Common myeloid progenitor, CD34-positive (primary cell): ENCODE measurements at regions not wholly inside any gene's neighbourhood (a gene's known extent, or its start where the extent isn't known, plus 50 kb on each side); places are given as distances from the start of the nearest gene placed in this dataset.

Source experiments
- CTCF ChIA-PET: fragments of 350-600 bp; sonication (Branson Sonifier 250); formaldehyde crosslinking; loops from one replicate; lab custom pipeline; 2021; ENCODE audit warnings: antibody characterized with exemption; lab: Charles Lee
- POLR2A ChIA-PET: fragments of 350-600 bp; sonication (Branson Sonifier 250); formaldehyde crosslinking; loops from one replicate; lab custom pipeline; 2021; ENCODE audit warnings: antibody characterized with exemption; lab: Charles Lee
- DNase-seq, 3 donors: peaks; one replicate each; pipeline versions ENCODE4 v3.0.0 to v3.0.0-alpha.2; 2013
- H3K27ac ChIP-seq, 2 experiments: 1 replicate in 1 of 2; 2 replicates in 1 of 2; pipeline ENCODE4 v1.7.0; 2013; ENCODE audit warnings: inconsistent platforms in 2 of 2, low read length in 2 of 2, mild to moderate bottlenecking in 2 of 2, low read depth in 1 of 2, moderate library complexity in 1 of 2; ENCODE audit not compliant: severe bottlenecking in 2 of 2, insufficient read depth in 1 of 2, poor library complexity in 1 of 2
- H3K27me3 ChIP-seq, 5 experiments: replicated peaks in 2 of 5; 1 replicate in 3 of 5; 2 replicates in 2 of 5; pipeline versions ENCODE4 v1.6.1 to v1.7.0; 2013; ENCODE audit warnings: low read length in 4 of 5, mild to moderate bottlenecking in 2 of 5, moderate library complexity in 2 of 5, inconsistent platforms in 1 of 5; ENCODE audit not compliant: insufficient read depth in 5 of 5, control insufficient read depth in 4 of 5
- H3K36me3 ChIP-seq, 4 experiments: 1 replicate in 2 of 4; 2 replicates in 2 of 4; pipeline versions ENCODE4 v1.6.1 to v1.7.0; 2013; ENCODE audit warnings: low read length in 3 of 4, control low read depth in 1 of 4, mild to moderate bottlenecking in 1 of 4; ENCODE audit not compliant: control insufficient read depth in 4 of 4, insufficient read depth in 4 of 4
- H3K4me1 ChIP-seq, 4 experiments: 1 replicate in 3 of 4; 2 replicates in 1 of 4; pipeline versions ENCODE4 v1.6.1 to v1.7.1; 2013; ENCODE audit warnings: low read length in 3 of 4, mild to moderate bottlenecking in 3 of 4, control low read depth in 1 of 4, inconsistent platforms in 1 of 4, moderate library complexity in 1 of 4; ENCODE audit not compliant: control insufficient read depth in 4 of 4, insufficient read depth in 4 of 4; ENCODE audit errors: control extremely low read depth in 1 of 4
- H3K4me3 ChIP-seq, 7 experiments: 1 replicate in 4 of 7; 2 replicates in 3 of 7; pipeline versions ENCODE4 v1.5.1 to v1.7.0; 2013; ENCODE audit warnings: mild to moderate bottlenecking in 7 of 7, low read length in 6 of 7, moderate library complexity in 6 of 7, inconsistent platforms in 2 of 7, low read depth in 2 of 7, control low read depth in 1 of 7; ENCODE audit not compliant: insufficient read depth in 4 of 7, control insufficient read depth in 1 of 7; ENCODE audit errors: extremely low read depth in 1 of 7
- H3K9me3 ChIP-seq, 5 experiments: 1 replicate in 4 of 5; 2 replicates in 1 of 5; pipeline versions ENCODE4 v1.6.1 to v1.7.1; 2013; ENCODE audit warnings: low read length in 4 of 5, mild to moderate bottlenecking in 2 of 5, inconsistent platforms in 1 of 5, low read depth in 1 of 5, moderate library complexity in 1 of 5; ENCODE audit not compliant: control insufficient read depth in 4 of 5, insufficient read depth in 2 of 5; ENCODE audit errors: control extremely low read depth in 1 of 5
- WGBS: methylation state at CpG from one replicate; pipeline ENCODE4 v1.1.5; 2013; ENCODE audit not compliant: insufficient coverage; 5-methylcytosine and 5-hydroxymethylcytosine counted together

DNA sequence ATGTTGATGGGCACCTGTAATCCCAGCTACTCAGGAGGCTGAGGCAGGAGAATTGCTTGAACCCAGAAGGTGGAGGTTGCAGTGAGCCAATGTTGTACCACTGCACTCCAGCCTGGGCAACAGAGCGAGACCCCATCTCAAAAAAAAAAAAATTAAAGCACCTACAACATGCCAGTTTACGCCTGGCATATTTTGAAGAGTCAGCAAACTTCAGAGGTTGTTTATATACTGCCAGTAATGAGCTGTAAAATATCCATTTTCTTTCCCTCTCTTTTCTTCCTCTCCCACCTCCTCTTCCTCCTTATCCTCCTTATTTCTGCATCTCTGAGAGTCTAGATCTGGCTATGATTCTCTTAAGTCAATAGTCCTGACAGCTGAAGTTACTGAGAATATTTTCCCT lies 556.5 kb upstream of the LARGE1 start:
- Histone ChIP-seq H3K27me3 (no peaks in the 10 kb centered on the region), H3K4me1 (no peaks in the 10 kb centered on the region), H3K36me3 (no peaks in the 10 kb centered on the region), H3K9me3 (peaks cover 0 to 8% (median 3%) of the 10 kb centered on the region in 5 experiments), H3K27ac (no peak overlapping the region), H3K4me3 (no peak overlapping the region)
- no peak for DNase-seq
- ChIA-PET POLR2A (no interaction called here), CTCF (no interaction called here)
- WGBS, result no CpG with 5 or more reads among the region's 2 CpGs

- 100% methylated on average over 1 of the region's 3 CpGs for WGBS
Observed at GRCh38 chr22:34481090-34481489, 560.8 kb upstream of the LARGE1 start.

GRCh38 chr22:34486381-34486780 lies 566.1 kb upstream of the LARGE1 start:
- H3K27ac ChIP-seq, result no peak overlapping the region
- no peaks in the 10 kb centered on the region for H3K4me1 ChIP-seq
- CTCF ChIA-PET, result no interaction called here
- H3K36me3 ChIP-seq, result no peaks in the 10 kb centered on the region
- DNase-seq, result no peak
- WGBS, result no CpG with 5 or more reads among the region's 1 CpG
- H3K9me3 ChIP-seq, result peaks cover 0 to 4% (median under 1%) of the 10 kb centered on the region in 5 experiments
- POLR2A ChIA-PET, result no interaction called here
- no peaks in the 10 kb centered on the region for H3K27me3 ChIP-seq
- H3K4me3 ChIP-seq, result no peak overlapping the region

More at GRCh38 chr22:34481090-34481489, 560.8 kb upstream of the LARGE1 start:
- no peaks in the 10 kb centered on the region for H3K4me1 ChIP-seq
- no peak for DNase-seq
- no peaks in the 10 kb centered on the region for H3K27me3 ChIP-seq
- ChIA-PET POLR2A (no interaction called here), CTCF (no interaction called here)
- H3K27ac ChIP-seq, result no peak overlapping the region
- H3K9me3 ChIP-seq, result peaks cover 0 to 8% (median 3%) of the 10 kb centered on the region in 5 experiments
- no peak overlapping the region for H3K4me3 ChIP-seq
- no peaks in the 10 kb centered on the region for H3K36me3 ChIP-seq

DNA sequence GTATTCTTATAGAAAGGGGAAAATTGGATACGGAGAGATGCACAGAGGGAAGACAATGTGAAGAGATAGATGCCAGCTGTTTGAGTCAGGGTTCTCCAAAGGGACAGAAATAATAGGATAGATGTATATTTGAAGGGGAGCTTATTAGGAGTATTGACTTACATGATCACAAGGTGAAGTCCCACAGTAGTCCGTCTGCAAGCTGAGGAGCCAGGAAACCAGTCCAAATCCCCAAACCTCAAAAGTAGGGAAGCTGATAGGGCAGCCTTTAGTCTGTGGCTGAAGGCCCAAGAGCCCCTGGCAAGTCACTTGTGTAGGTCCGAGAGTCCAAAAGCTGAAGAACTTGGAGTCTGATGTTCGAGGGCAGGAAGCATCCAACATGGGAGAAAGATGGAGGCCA lies 569.6 kb upstream of the LARGE1 start:
- ChIA-PET POLR2A (no interaction called here), CTCF (no interaction called here)
- Histone ChIP-seq H3K4me1 (no peaks in the 10 kb centered on the region), H3K4me3 (no peak overlapping the region), H3K27me3 (no peaks in the 10 kb centered on the region), H3K9me3 (no peaks in the 10 kb centered on the region), H3K36me3 (no peaks in the 10 kb centered on the region), H3K27ac (no peak overlapping the region)
- WGBS, result 77% methylated on average over 4 of the region's 4 CpGs
- DNase-seq, result no peak

GRCh38 chr22:34490886-34491285 lies 570.6 kb upstream of the LARGE1 start:
- Histone ChIP-seq H3K4me3 (no peak overlapping the region), H3K4me1 (no peaks in the 10 kb centered on the region), H3K27me3 (no peaks in the 10 kb centered on the region), H3K9me3 (no peaks in the 10 kb centered on the region), H3K27ac (no peak overlapping the region), H3K36me3 (no peaks in the 10 kb centered on the region)
- POLR2A ChIA-PET, result no interaction called here
- no peak for DNase-seq
- CTCF ChIA-PET, result no interaction called here
- WGBS, result 100% methylated on average over 1 of the region's 2 CpGs

GRCh38 chr22:34493486-34493885 lies 572.5 kb upstream of the ISX start:
- Histone ChIP-seq H3K4me1 (no peaks in the 10 kb centered on the region), H3K9me3 (peaks cover 0 to 5% (median 0%) of the 10 kb centered on the region in 5 experiments), H3K4me3 (no peak overlapping the region), H3K27ac (no peak overlapping the region), H3K27me3 (no peaks in the 10 kb centered on the region), H3K36me3 (no peaks in the 10 kb centered on the region)
- CTCF ChIA-PET, result no interaction called here
- DNase-seq, result no peak
- POLR2A ChIA-PET, result no interaction called here
- WGBS, result 94% methylated on average over 2 of the region's 3 CpGs

GRCh38 chr22:34501366-34501965 lies 564.5 kb upstream of the ISX start:
- no peaks in the 10 kb centered on the region for H3K4me1 ChIP-seq
- ChIA-PET CTCF (no interaction called here), POLR2A (no interaction called here)
- H3K36me3 ChIP-seq, result no peaks in the 10 kb centered on the region
- no peak overlapping the region for H3K4me3 ChIP-seq
- H3K9me3 ChIP-seq, result peaks cover 0 to 5% (median 2%) of the 10 kb centered on the region in 5 experiments
- no peak overlapping the region for H3K27ac ChIP-seq
- no peak for DNase-seq
- no peaks in the 10 kb centered on the region for H3K27me3 ChIP-seq
- WGBS, result 100% methylated on average over 1 of the region's 1 CpG
